SU-DHL-6 (cell line): ENCODE measurements at regions not wholly inside any gene's neighbourhood (a gene's known extent, or its start where the extent isn't known, plus 50 kb on each side); places are given as distances from the start of the nearest gene placed in this dataset.

Experiments
- CTCF ChIP-seq: fragments of 200-600 bp; sonication (generic); IDR thresholded peaks from one replicate; pipeline ENCODE4 v1.5.1; 2017; ENCODE audit warnings: antibody characterized with exemption, mild to moderate bottlenecking, low read length, moderate library complexity; ENCODE audit not compliant: insufficient read depth, poor library complexity, severe bottlenecking
- EZH2phosphoT487 ChIP-seq: fragments of 200-600 bp; sonication (generic), shearing (Covaris generic); conservative IDR thresholded peaks from 2 replicates; pipeline ENCODE4 v1.6.1; 2018; ENCODE audit warnings: mild to moderate bottlenecking, antibody characterized with exemption, low read length, moderate library complexity, mixed read lengths

DNA sequence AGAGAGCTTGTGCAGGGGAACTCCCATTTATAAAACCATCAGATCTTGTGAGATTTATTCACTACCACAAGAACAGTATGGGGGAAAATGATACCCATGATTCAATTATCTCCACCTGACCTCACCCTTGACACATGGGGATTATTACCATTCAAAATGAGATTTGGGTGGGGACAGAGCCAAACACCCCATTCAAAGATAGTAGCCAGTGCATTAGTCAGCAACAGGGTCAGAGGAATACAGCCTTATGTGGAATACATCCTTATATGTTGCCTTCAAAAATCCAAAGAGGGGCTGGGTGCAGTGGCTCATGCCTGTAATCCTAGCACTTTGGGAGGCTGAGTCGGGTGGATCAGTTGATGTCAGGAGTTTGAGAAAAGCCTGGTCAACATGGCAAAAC, 563.2 kb downstream of the CCDC171 start:
- no peak for TF ChIP-seq CTCF
- TF ChIP-seq EZH2phosphoT487, result no peak
